GM12892 (cell line): ENCODE measurements at regions not wholly inside any gene's neighbourhood (a gene's known extent, or its start where the extent isn't known, plus 50 kb on each side); places are given as distances from the start of the nearest gene placed in this dataset.

Experiments
- POLR2A ChIP-seq: IDR thresholded peaks from 2 replicates; pipeline ENCODE4 v1.6.1; 2011; ENCODE audit warnings: low read depth, low read length, control low read depth
- POLR2AphosphoS5 ChIP-seq: IDR thresholded peaks from 2 replicates; pipeline ENCODE4 v1.6.1; 2011; ENCODE audit warnings: low read depth, low read length, control low read depth
- TAF1 ChIP-seq: IDR thresholded peaks from 2 replicates; pipeline ENCODE4 v1.6.1; 2011; ENCODE audit warnings: low read depth, mild to moderate bottlenecking, control low read depth, low read length, borderline replicate concordance

DNA sequence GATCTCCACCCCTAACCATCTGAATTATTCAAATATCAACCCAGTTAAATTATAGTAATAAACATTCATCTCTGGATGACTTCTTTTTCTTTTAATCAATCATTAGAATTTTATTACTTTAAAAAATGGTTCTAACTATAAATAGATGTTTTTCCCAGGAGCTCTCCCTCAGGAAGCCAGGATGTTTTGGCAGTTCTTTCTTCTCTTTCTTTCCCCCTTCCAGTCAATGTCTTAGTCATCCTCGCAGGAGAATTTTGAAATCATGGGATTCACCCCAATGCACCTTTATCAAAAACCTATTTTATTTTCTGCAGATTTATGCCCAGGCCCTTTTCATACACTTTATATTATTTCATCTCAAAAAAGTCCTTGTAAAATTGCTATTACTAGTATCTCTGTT, 711.6 kb downstream of the CDH11 start:
- TF ChIP-seq POLR2A (no peak), POLR2AphosphoS5 (no peak), TAF1 (no peak)
